H1 (cell line): ENCODE measurements at regions not wholly inside any gene's neighbourhood (a gene's known extent, or its start where the extent isn't known, plus 50 kb on each side); places are given as distances from the start of the nearest gene placed in this dataset.

Experiments used
- CTCF ChIA-PET: fragments of 300-600 bp; sonication (Branson Sonifier 250); formaldehyde crosslinking; loops from one replicate; lab custom pipeline; 2021; ENCODE audit not compliant: partially characterized antibody; lab: Charles Lee
- POLR2A ChIA-PET: fragments of 300-600 bp; sonication (Branson Sonifier 250); formaldehyde crosslinking; loops from one replicate; lab custom pipeline; 2021; ENCODE audit warnings: inconsistent platforms; ENCODE audit not compliant: partially characterized antibody; lab: Charles Lee
- DNase-seq, 2 experiments: peaks; one replicate each; pipeline versions ENCODE4 v3.0.0 to v3.0.0-alpha.2; 2010 to 2022; ENCODE audit warnings: low spot score in 2 of 2, low read depth in 1 of 2, mixed read lengths in 1 of 2
- FAIRE-seq: peaks from 2 replicates; lab custom pipeline; 2011; peaks lifted over from hg19 to GRCh38; lab: Jason Lieb, UNC
- H2AFZ ChIP-seq: 2 replicates; pipeline ENCODE4 v1.8.1; 2012; ENCODE audit warnings: low read length, inconsistent platforms
- H2AK5ac ChIP-seq: 2 replicates; pipeline ENCODE4 v1.6.1; 2013; ENCODE audit warnings: low read depth, low read length
- H2BK120ac ChIP-seq: replicated peaks from 2 replicates; pipeline ENCODE3; 2013; ENCODE audit warnings: low read depth, low read length, inconsistent platforms
- H2BK12ac ChIP-seq: 2 replicates; pipeline ENCODE4 v1.6.1; 2013; ENCODE audit warnings: low read depth, low read length
- H2BK15ac ChIP-seq: 2 replicates; pipeline ENCODE4 v1.6.1; 2013; ENCODE audit warnings: low read length
- H2BK20ac ChIP-seq: 2 replicates; pipeline ENCODE4 v1.6.1; 2013; ENCODE audit warnings: low read length
- H2BK5ac ChIP-seq: 2 replicates; pipeline ENCODE4 v1.6.1; 2013; ENCODE audit warnings: low read depth, low read length
- H3K14ac ChIP-seq: 2 replicates; pipeline ENCODE4 v1.6.1; 2013; ENCODE audit warnings: inconsistent platforms; ENCODE audit not compliant: insufficient read length
- H3K18ac ChIP-seq: 2 replicates; pipeline ENCODE4 v1.6.1; 2013; ENCODE audit warnings: low read length; ENCODE audit errors: extremely low read depth
- H3K23ac ChIP-seq: 2 replicates; pipeline ENCODE4 v1.6.1; 2013; ENCODE audit warnings: inconsistent platforms; ENCODE audit not compliant: insufficient read length
- H3K23me2 ChIP-seq: 2 replicates; pipeline ENCODE4 v1.6.1; 2013; ENCODE audit warnings: low read depth, low read length
- H3K27ac ChIP-seq: 2 replicates; pipeline ENCODE4 v1.6.1; 2011; ENCODE audit warnings: low read depth, low read length, inconsistent platforms
- H3K27me3 ChIP-seq, 4 experiments: replicated peaks in 1 of 4; 1 replicate in 1 of 4; 2 replicates in 3 of 4; pipeline versions ENCODE4 v1.6.1 to v1.8.1; 2011 to 2013; ENCODE audit warnings: low read length in 3 of 4, mild to moderate bottlenecking in 3 of 4, inconsistent platforms in 2 of 4, mixed read lengths in 2 of 4, moderate library complexity in 1 of 4; ENCODE audit not compliant: control insufficient read depth in 3 of 4, insufficient read depth in 3 of 4; ENCODE audit errors: extremely low read depth in 1 of 4
- H3K36me3 ChIP-seq, 4 experiments: 2 replicates each; pipeline versions ENCODE4 v1.6.1 to v1.8.1; 2011 to 2013; ENCODE audit warnings: mild to moderate bottlenecking in 4 of 4, low read length in 3 of 4, moderate library complexity in 2 of 4, control low read depth in 1 of 4, inconsistent platforms in 1 of 4; ENCODE audit not compliant: insufficient read depth in 4 of 4, control insufficient read depth in 2 of 4
- H3K4ac ChIP-seq: replicated peaks from 2 replicates; pipeline ENCODE3; 2013; ENCODE audit warnings: low read length, low read depth, mixed read lengths, inconsistent platforms; ENCODE audit not compliant: insufficient read length
- H3K4me1 ChIP-seq, 4 experiments: replicated peaks in 1 of 4; 1 replicate in 1 of 4; 2 replicates in 3 of 4; pipeline versions ENCODE4 v1.6.1 to v1.8.1; 2011 to 2013; ENCODE audit warnings: low read length in 3 of 4, inconsistent platforms in 2 of 4, mixed read lengths in 1 of 4; ENCODE audit not compliant: insufficient read depth in 4 of 4, control insufficient read depth in 3 of 4
- H3K4me2 ChIP-seq, 2 experiments: 2 replicates each; pipeline versions ENCODE4 v1.6.1 to v1.8.1; 2011 to 2013; ENCODE audit warnings: low read depth in 2 of 2, low read length in 2 of 2, control low read depth in 1 of 2, inconsistent platforms in 1 of 2, mild to moderate bottlenecking in 1 of 2; ENCODE audit not compliant: insufficient read depth in 1 of 2
- H3K4me3 ChIP-seq, 4 experiments: fragments of 200-600, 300-600 bp in 1 of 4; sonication (generic), shearing (Covaris generic), sonication (Bioruptor Twin) in 1 of 4; 2 replicates each; pipeline versions ENCODE4 v1.5.1 to v1.8.1; 2011 to 2016; ENCODE audit warnings: low read length in 4 of 4, low read depth in 3 of 4, control low read depth in 2 of 4, inconsistent platforms in 2 of 4, mild to moderate bottlenecking in 2 of 4, mixed read lengths in 1 of 4, moderate library complexity in 1 of 4; ENCODE audit not compliant: insufficient read depth in 2 of 4; ENCODE audit errors: extremely low read depth in 1 of 4
- H3K56ac ChIP-seq: replicated peaks from 2 replicates; pipeline ENCODE3; 2013; ENCODE audit warnings: low read depth, mild to moderate bottlenecking, mixed read lengths, low read length, inconsistent platforms; ENCODE audit not compliant: insufficient read length
- H3K79me1 ChIP-seq: 2 replicates; pipeline ENCODE4 v1.6.1; 2013; ENCODE audit warnings: low read depth, low read length, control low read depth
- H3K79me2 ChIP-seq, 2 experiments: 2 replicates each; pipeline versions ENCODE4 v1.6.1 to v1.8.1; 2012 to 2013; ENCODE audit warnings: low read length in 2 of 2, mild to moderate bottlenecking in 2 of 2, inconsistent platforms in 1 of 2; ENCODE audit not compliant: insufficient read depth in 2 of 2, control insufficient read depth in 1 of 2
- H3K9ac ChIP-seq, 4 experiments: replicated peaks in 1 of 4; 1 replicate in 1 of 4; 2 replicates in 3 of 4; pipeline versions ENCODE4 v1.6.1 to v1.8.1; 2011 to 2013; ENCODE audit warnings: low read depth in 3 of 4, low read length in 3 of 4, control low read depth in 2 of 4, mild to moderate bottlenecking in 2 of 4, moderate library complexity in 2 of 4, inconsistent platforms in 1 of 4; ENCODE audit errors: extremely low read depth in 1 of 4
- H3K9me3 ChIP-seq, 2 experiments: 2 replicates each; pipeline versions ENCODE4 v1.6.1 to v1.8.1; 2012 to 2013; ENCODE audit warnings: mild to moderate bottlenecking in 2 of 2, moderate library complexity in 2 of 2, control low read depth in 1 of 2, inconsistent platforms in 1 of 2, low read depth in 1 of 2, low read length in 1 of 2, mixed read lengths in 1 of 2; ENCODE audit not compliant: insufficient read depth in 2 of 2
- H4K20me1 ChIP-seq, 2 experiments: replicated peaks in 1 of 2; 2 replicates each; pipeline versions ENCODE3 to v1.8.1; 2011 to 2013; ENCODE audit warnings: inconsistent platforms in 2 of 2, low read length in 2 of 2, mild to moderate bottlenecking in 1 of 2; ENCODE audit not compliant: insufficient read depth in 2 of 2, control insufficient read depth in 1 of 2
- H4K5ac ChIP-seq: 2 replicates; pipeline ENCODE4 v1.6.1; 2013; ENCODE audit warnings: low read length, low read depth, mixed read lengths, inconsistent platforms; ENCODE audit not compliant: insufficient read length
- H4K8ac ChIP-seq: 2 replicates; pipeline ENCODE4 v1.8.0; 2013; ENCODE audit warnings: mild to moderate bottlenecking, moderate library complexity, low read length, inconsistent platforms; ENCODE audit not compliant: insufficient read depth; ENCODE audit errors: extremely low read depth
- H4K91ac ChIP-seq: replicated peaks from 2 replicates; pipeline ENCODE3; 2013; ENCODE audit warnings: low read length, mixed read lengths, inconsistent platforms; ENCODE audit not compliant: insufficient read length
- CHD2 ChIP-seq: IDR thresholded peaks from 2 replicates; pipeline ENCODE4 v1.6.1; 2012; ENCODE audit warnings: low read length, improper control_type of control experiment
- HDAC2 ChIP-seq, 2 experiments: fragments of 300-600 bp in 1 of 2; sonication (generic) in 1 of 2; IDR thresholded peaks; 2 replicates each; pipeline ENCODE4 v1.6.1; 2011 to 2012; ENCODE audit warnings: low read depth in 2 of 2, low read length in 2 of 2, mild to moderate bottlenecking in 2 of 2, moderate library complexity in 2 of 2, borderline replicate concordance in 1 of 2, inconsistent platforms in 1 of 2
- SIX5 ChIP-seq: IDR thresholded peaks from 2 replicates; pipeline ENCODE4 v1.6.1; 2011; ENCODE audit warnings: mild to moderate bottlenecking, low read depth, low read length
- SP4 ChIP-seq: IDR thresholded peaks from 2 replicates; pipeline ENCODE4 v1.6.1; 2012; ENCODE audit warnings: low read length, inconsistent platforms
- TAF1 ChIP-seq: IDR thresholded peaks from 2 replicates; pipeline ENCODE4 v1.6.1; 2011; ENCODE audit warnings: mild to moderate bottlenecking, low read depth, low read length
- TCF12 ChIP-seq: IDR thresholded peaks from 2 replicates; pipeline ENCODE4 v1.6.1; 2011; ENCODE audit warnings: low read depth, mild to moderate bottlenecking, low read length
- WGBS, 2 experiments: shearing (Covaris generic) in 1 of 2; methylation state at CpG; one replicate each; pipeline versions ENCODE4 v1.1.6 to v1.1.7; 2013 to 2015; ENCODE audit warnings: low lambda C conversion rate in 2 of 2, mixed read lengths in 2 of 2, inconsistent platforms in 1 of 2, low coverage in 1 of 2, missing lambda C conversion rate in 1 of 2; ENCODE audit not compliant: insufficient replicate concordance in 2 of 2, insufficient coverage in 1 of 2, insufficient read length in 1 of 2; ENCODE audit errors: extremely low coverage in 1 of 2, missing lambda C conversion rate in 1 of 2; 5-methylcytosine and 5-hydroxymethylcytosine counted together

DNA sequence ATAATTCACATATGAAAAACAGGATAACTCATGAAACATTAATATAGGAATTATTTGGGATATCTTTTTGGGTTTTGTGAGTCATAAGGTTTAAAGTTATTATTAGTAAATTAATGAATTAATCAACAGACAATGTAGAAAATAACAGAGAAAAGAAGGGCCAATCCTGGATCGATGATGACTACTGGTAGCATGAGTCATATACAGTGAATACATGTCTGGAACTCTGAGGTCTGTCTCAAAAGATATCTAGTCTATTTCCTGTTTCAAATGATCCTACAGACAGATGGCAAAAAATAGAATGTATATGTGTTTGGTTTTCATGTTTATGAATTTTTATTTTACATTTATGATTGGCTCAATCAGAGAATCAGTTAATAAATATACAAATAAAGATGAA is 86.4 kb upstream of the RTL1 start:
- Histone ChIP-seq H2AFZ (no peak overlapping the region), H3K36me3 (no peaks in the 10 kb centered on the region), H4K20me1 (no peaks in the 10 kb centered on the region), H3K23ac (no peak overlapping the region), H2BK5ac (no peak overlapping the region), H3K23me2 (no peaks in the 10 kb centered on the region), H2BK15ac (no peak overlapping the region), H3K4me1 (no peaks in the 10 kb centered on the region), H2BK20ac (no peak overlapping the region), H3K27ac (no peak overlapping the region), H3K14ac (no peak overlapping the region), H3K4me2 (no peak overlapping the region), H4K91ac (no peak overlapping the region), H3K18ac (no peak overlapping the region), H3K56ac (no peak overlapping the region), H3K79me2 (no peaks in the 10 kb centered on the region), H3K27me3 (no peaks in the 10 kb centered on the region), H2AK5ac (no peak overlapping the region), H2BK12ac (no peak overlapping the region), H3K79me1 (no peaks in the 10 kb centered on the region), H4K8ac (no peak overlapping the region), H3K4me3 (no peak overlapping the region), H3K9ac (no peak overlapping the region), H4K5ac (no peak overlapping the region), H3K9me3 (no peaks in the 10 kb centered on the region), H2BK120ac (no peak overlapping the region), H3K4ac (no peak overlapping the region)
- no peak for TF ChIP-seq TAF1
- no peak for TF ChIP-seq SP4
- TF ChIP-seq TCF12: no peak
- no peak for TF ChIP-seq SIX5
- TF ChIP-seq CHD2: no peak
- no peak for TF ChIP-seq HDAC2 (IDR thresholded peaks at IDR 0.05; ENCODE audit: borderline replicate concordance in 1 of 2, low read depth in 2 of 2, low read length in 2 of 2)
- no peak for FAIRE-seq
- ChIA-PET POLR2A (no interaction called here), CTCF (interaction anchor here (0.6 kb wide), 1 partner anchor 743 kb away, joined by 3 read pairs; no protein-coding TSS in a partner anchor)
- 87% methylated on average over 1 of the region's 1 CpG; no CpG with 5 or more reads in 1 of the 2 experiments for WGBS, 2 experiments
- DNase-seq: no peak
